Esophagus (tissue), 2 donors: ENCODE measurements at regions not wholly inside any gene's neighbourhood (a gene's known extent, or its start where the extent isn't known, plus 50 kb on each side); places are given as distances from the start of the nearest gene placed in this dataset.
"Not testable (repeated sequence)": the region's sequence is repeated elsewhere in the genome, so short reads cannot be mapped to it uniquely, and the experiment has no call there.

ENCODE experiments used
- H3K27ac ChIP-seq, 2 donors: one replicate each; pipeline ENCODE4 v1.5.1; 2013; ENCODE audit warnings: low read depth in 2 of 2, mild to moderate bottlenecking in 2 of 2, inconsistent platforms in 1 of 2, low read length in 1 of 2, moderate library complexity in 1 of 2
- H3K27me3 ChIP-seq, 2 donors: one replicate each; pipeline ENCODE4 v1.6.1; 2013; ENCODE audit warnings: low read length in 2 of 2, control low read depth in 1 of 2, mild to moderate bottlenecking in 1 of 2; ENCODE audit not compliant: insufficient read depth in 2 of 2, control insufficient read depth in 1 of 2
- H3K36me3 ChIP-seq, 2 donors: one replicate each; pipeline ENCODE4 v1.6.1; 2013; ENCODE audit warnings: low read length in 1 of 2; ENCODE audit not compliant: control insufficient read depth in 2 of 2, insufficient read depth in 2 of 2
- H3K4me1 ChIP-seq, 2 donors: one replicate each; pipeline ENCODE4 v1.6.1; 2013; ENCODE audit warnings: low read length in 1 of 2; ENCODE audit not compliant: control insufficient read depth in 2 of 2, insufficient read depth in 2 of 2
- H3K4me3 ChIP-seq, 2 donors: one replicate each; pipeline ENCODE4 v1.5.1; 2013; ENCODE audit warnings: low read length in 2 of 2, mild to moderate bottlenecking in 2 of 2, low read depth in 1 of 2, moderate library complexity in 1 of 2
- H3K9me3 ChIP-seq, 2 donors: one replicate each; pipeline ENCODE4 v1.6.1; 2013; ENCODE audit warnings: mild to moderate bottlenecking in 2 of 2, low read depth in 1 of 2, low read length in 1 of 2, moderate library complexity in 1 of 2; ENCODE audit not compliant: control insufficient read depth in 2 of 2, insufficient read depth in 1 of 2
- WGBS, 2 donors: extraction: QIAGEN DNeasy Blood & Tissue Kit; methylation state at CpG; one replicate each; pipeline ENCODE4 v1.1.7; 2013; 5-methylcytosine and 5-hydroxymethylcytosine counted together
- donor health status: healthy with polysubstance abuse.
- donor health status: Bipolar disorder and iron deficiency.

- 63 to 68% methylated on average over 8 of the region's 8 CpGs for WGBS, 2 donors
- H3K4me3 ChIP-seq, result no peak overlapping the region
- no peaks in the 10 kb centered on the region for H3K36me3 ChIP-seq
- no peaks in the 10 kb centered on the region for H3K9me3 ChIP-seq
- no peak overlapping the region for H3K27ac ChIP-seq
- H3K27me3 ChIP-seq, result no peaks in the 10 kb centered on the region
- H3K4me1 ChIP-seq, result no peaks in the 10 kb centered on the region
Measured at GRCh38 chr5:158451203-158451992, 592.5 kb upstream of the CLINT1 start.

GRCh38 chr5:158450751-158451171 is 591.8 kb upstream of the CLINT1 start:
- WGBS, 2 donors, result 81 to 82% methylated on average over 5 of the region's 5 CpGs
- H3K9me3 ChIP-seq, result no peaks in the 10 kb centered on the region

GRCh38 chr5:158446761-158447160 is 587.8 kb upstream of the CLINT1 start:
- H3K36me3 ChIP-seq, H3K27me3 ChIP-seq, H3K4me3 ChIP-seq, H3K4me1 ChIP-seq, H3K27ac ChIP-seq, H3K9me3 ChIP-seq: not testable (repeated sequence)
- WGBS, 2 donors, result 52 to 56% methylated on average over 6 of the region's 6 CpGs

More at GRCh38 chr5:158450751-158451171, 591.8 kb upstream of the CLINT1 start:
- Histone ChIP-seq H3K4me3 (no peak overlapping the region), H3K36me3 (no peaks in the 10 kb centered on the region), H3K27me3 (no peaks in the 10 kb centered on the region), H3K27ac (no peak overlapping the region), H3K4me1 (no peaks in the 10 kb centered on the region)

GRCh38 chr5:158439204-158439603 is 580.3 kb upstream of the CLINT1 start:
- H3K27ac ChIP-seq, H3K4me1 ChIP-seq, H3K36me3 ChIP-seq, H3K9me3 ChIP-seq, H3K4me3 ChIP-seq, H3K27me3 ChIP-seq: not testable (repeated sequence)
- WGBS, 2 donors, result 89 to 91% methylated on average over 3 of the region's 3 CpGs

GRCh38 chr5:158436271-158437065 is 577.5 kb upstream of the CLINT1 start:
- no peak overlapping the region for H3K4me3 ChIP-seq
- no peaks in the 10 kb centered on the region for H3K4me1 ChIP-seq
- 82 to 90% methylated on average over 2 of the region's 2 CpGs for whole genome bisulfite sequencing, 2 donors
- no peak overlapping the region for H3K27ac ChIP-seq
- no peaks in the 10 kb centered on the region for H3K9me3 ChIP-seq
- no peaks in the 10 kb centered on the region for H3K36me3 ChIP-seq
- no peaks in the 10 kb centered on the region for H3K27me3 ChIP-seq

GRCh38 chr5:158435161-158435616 is 576.2 kb upstream of the CLINT1 start:
- H3K9me3 ChIP-seq, result no peaks in the 10 kb centered on the region
- 58 to 71% methylated on average over 4 of the region's 4 CpGs for WGBS, 2 donors

GRCh38 chr5:158434749-158435148 is 575.8 kb upstream of the CLINT1 start:
- H3K27ac ChIP-seq, result no peak overlapping the region
- WGBS, 2 donors, result 44 to 49% methylated on average over 2 of the region's 2 CpGs
- H3K36me3 ChIP-seq, result no peaks in the 10 kb centered on the region
- no peaks in the 10 kb centered on the region for H3K27me3 ChIP-seq
- H3K4me3 ChIP-seq, result no peak overlapping the region
- no peaks in the 10 kb centered on the region for H3K4me1 ChIP-seq
- H3K9me3 ChIP-seq, result no peaks in the 10 kb centered on the region

More at GRCh38 chr5:158435161-158435616, 576.2 kb upstream of the CLINT1 start:
- no peaks in the 10 kb centered on the region for H3K27me3 ChIP-seq
- no peaks in the 10 kb centered on the region for H3K4me1 ChIP-seq
- H3K27ac ChIP-seq, result no peak overlapping the region
- no peaks in the 10 kb centered on the region for H3K36me3 ChIP-seq
- no peak overlapping the region for H3K4me3 ChIP-seq

- Histone ChIP-seq H3K4me3 (no peak overlapping the region), H3K9me3 (no peaks in the 10 kb centered on the region), H3K27me3 (no peaks in the 10 kb centered on the region), H3K36me3 (no peaks in the 10 kb centered on the region), H3K27ac (no peak overlapping the region), H3K4me1 (no peaks in the 10 kb centered on the region)
- 43 to 47% methylated on average over 1 of the region's 1 CpG for WGBS, 2 donors
Measured at GRCh38 chr5:158433634-158434033, 574.7 kb upstream of the CLINT1 start.

GRCh38 chr5:158431369-158432029 is 572.6 kb upstream of the CLINT1 start:
- H3K4me1 ChIP-seq, result no peaks in the 10 kb centered on the region
- 71 to 86% methylated on average over 1 of the region's 1 CpG for WGBS, 2 donors
- no peaks in the 10 kb centered on the region for H3K9me3 ChIP-seq
- H3K4me3 ChIP-seq, result no peak overlapping the region
- H3K27ac ChIP-seq, result no peak overlapping the region
- no peaks in the 10 kb centered on the region for H3K27me3 ChIP-seq
- no peaks in the 10 kb centered on the region for H3K36me3 ChIP-seq
